Pulmonary artery endothelial cell (primary cell): ENCODE measurements at regions not wholly inside any gene's neighbourhood (a gene's known extent, or its start where the extent isn't known, plus 50 kb on each side); places are given as distances from the start of the nearest gene placed in this dataset.

Experiments used
- DNase-seq: peaks from one replicate; pipeline ENCODE4 v3.0.0-alpha.2; 2011; ENCODE audit warnings: low read depth, low spot score

- no peak for DNase-seq
Measured at GRCh38 chrX:16222151-16222550, 54.9 kb downstream of the MAGEB17 start.

- DNase-seq = no peak
Measured at GRCh38 chrX:16223385-16223784, 56.1 kb downstream of the MAGEB17 start.

- no peak for DNase-seq
Measured at GRCh38 chrX:16239211-16239610, 71.9 kb downstream of the MAGEB17 start.

GRCh38 chrX:16240231-16240905 lies 73.1 kb downstream of the MAGEB17 start:
- DNase-seq = no peak

GRCh38 chrX:16240968-16241367 lies 73.7 kb downstream of the MAGEB17 start:
- DNase-seq = no peak

- DNase-seq = no peak
Measured at GRCh38 chrX:16250296-16250695, 83.0 kb downstream of the MAGEB17 start.

GRCh38 chrX:16251782-16252181 lies 84.5 kb downstream of the MAGEB17 start:
- DNase-seq = no peak

- DNase-seq = no peak
Measured at GRCh38 chrX:16258882-16259281, 91.6 kb downstream of the MAGEB17 start.

GRCh38 chrX:16267431-16267830 lies 100.2 kb downstream of the MAGEB17 start:
- no peak for DNase-seq

GRCh38 chrX:16268206-16268605 lies 100.9 kb downstream of the MAGEB17 start:
- DNase-seq = no peak

- no peak for DNase-seq
Measured at GRCh38 chrX:16278927-16279326, 111.6 kb downstream of the MAGEB17 start.

- DNase-seq = no peak
Measured at GRCh38 chrX:16282209-16282608, 114.9 kb downstream of the MAGEB17 start.

- no peak for DNase-seq
Measured at GRCh38 chrX:16284842-16285241, 117.6 kb downstream of the MAGEB17 start.

GRCh38 chrX:16290997-16291396 lies 123.7 kb downstream of the MAGEB17 start:
- no peak for DNase-seq

- DNase-seq = no peak
Measured at GRCh38 chrX:16300831-16301230, 133.6 kb downstream of the MAGEB17 start.

- DNase-seq = no peak
Measured at GRCh38 chrX:16304751-16305150, 137.5 kb downstream of the MAGEB17 start.

GRCh38 chrX:16305187-16305586 lies 137.9 kb downstream of the MAGEB17 start:
- DNase-seq = no peak

GRCh38 chrX:16307950-16308349 lies 140.7 kb downstream of the MAGEB17 start:
- DNase-seq = no peak

- no peak for DNase-seq
Measured at GRCh38 chrX:16308773-16309172, 141.5 kb downstream of the MAGEB17 start.

- no peak for DNase-seq
Measured at GRCh38 chrX:16310326-16310725, 143.0 kb downstream of the MAGEB17 start.

GRCh38 chrX:16311671-16312070 lies 144.4 kb downstream of the MAGEB17 start:
- DNase-seq = no peak

GRCh38 chrX:16312761-16313623 lies 145.7 kb downstream of the MAGEB17 start:
- no peak for DNase-seq

GRCh38 chrX:16316331-16316730 lies 149.1 kb downstream of the MAGEB17 start:
- DNase-seq = no peak
